ENCODE measurements at regions not wholly inside any gene's neighbourhood (a gene's known extent, or its start where the extent isn't known, plus 50 kb on each side); places are given as distances from the start of the nearest gene placed in this dataset.
"Not testable (repeated sequence)": the region's sequence is repeated elsewhere in the genome, so short reads cannot be mapped to it uniquely, and the experiment has no call there.

GRCh38 chr22:23419931-23420330 lies 160.2 kb downstream of the IGLL1 start:
- ChIA-PET POLR2A (no interaction called here), CTCF (no interaction called here)
- DNase-seq (ENCODE audit: extremely low spot score), result no peak
- TF ChIP-seq FOXM1 (IDR thresholded peaks at IDR 0.05; ENCODE audit: borderline replicate concordance) (no peak), FOXK2 (IDR thresholded peaks at IDR 0.05) (no peak), LEF1 (IDR thresholded peaks at IDR 0.05; ENCODE audit: borderline replicate concordance) (no peak), NFRKB (IDR thresholded peaks at IDR 0.05) (no peak), ARNT (IDR thresholded peaks at IDR 0.05) (no peak)

- TF ChIP-seq SUZ12 (IDR thresholded peaks at IDR 0.05) (no peak), ARNT (IDR thresholded peaks at IDR 0.05) (no peak), SP1 (IDR thresholded peaks at IDR 0.05) (no peak), ELF4 (IDR thresholded peaks at IDR 0.05) (no peak), FOXA1 (IDR thresholded peaks at IDR 0.05) (no peak), ZNF384 (IDR thresholded peaks at IDR 0.05) (no peak), PKNOX1 (IDR thresholded peaks at IDR 0.05) (no peak), HDGF (IDR thresholded peaks at IDR 0.05; ENCODE audit: borderline replicate concordance) (no peak), CTBP1 (IDR thresholded peaks at IDR 0.05; ENCODE audit: borderline replicate concordance) (no peak), FOXK2 (IDR thresholded peaks at IDR 0.05) (no peak), FOXM1 (IDR thresholded peaks at IDR 0.05; ENCODE audit: borderline replicate concordance) (no peak), TARDBP (IDR thresholded peaks at IDR 0.05) (no peak), NFRKB (IDR thresholded peaks at IDR 0.05) (no peak), LEF1 (IDR thresholded peaks at IDR 0.05; ENCODE audit: borderline replicate concordance) (no peak), L3MBTL2 (conservative IDR thresholded peaks at IDR 0.05) (no peak), BHLHE40 (IDR thresholded peaks at IDR 0.05; ENCODE audit: borderline replicate concordance) (no peak)
- no peak for DNase-seq (ENCODE audit: extremely low spot score)
- CTCF ChIA-PET, result no interaction called here
- POLR2A ChIA-PET, result no interaction called here
Observed at GRCh38 chr22:23419171-23419570, 160.9 kb downstream of the IGLL1 start.

DNA sequence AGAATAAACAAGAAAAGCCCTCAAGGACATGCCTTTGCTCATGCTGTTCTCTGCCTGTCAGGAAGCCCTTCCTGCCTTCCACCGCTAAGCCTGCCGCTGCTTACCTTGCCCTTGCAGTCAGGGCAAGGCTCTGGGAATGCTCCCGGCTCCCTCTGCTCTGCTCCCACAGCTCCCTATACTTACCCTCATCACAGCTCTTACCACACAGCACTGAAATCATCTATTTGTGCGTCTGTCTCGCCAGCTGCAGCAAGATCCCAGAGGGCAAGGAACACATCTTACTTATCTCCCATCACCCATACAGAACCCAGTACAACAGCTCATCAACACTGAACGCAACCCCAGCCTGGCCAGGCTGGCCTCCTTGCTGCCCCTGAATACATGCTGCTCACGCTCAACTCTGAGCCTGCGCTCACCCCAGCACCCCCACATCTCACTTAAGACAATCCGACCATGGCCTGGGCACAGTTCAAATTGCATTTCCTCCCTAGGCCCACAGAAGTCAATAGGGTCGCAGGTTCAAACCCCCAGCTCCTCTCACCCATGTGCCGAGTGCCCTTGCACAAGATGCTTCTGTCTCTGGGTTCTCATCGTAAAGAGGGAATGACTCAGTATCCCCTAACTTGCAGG lies 161.8 kb downstream of the IGLL1 start:
- ChIA-PET POLR2A (no interaction called here), CTCF (no interaction called here)
- TF ChIP-seq PKNOX1 (IDR thresholded peaks at IDR 0.05), result no peak
- no peak for TF ChIP-seq L3MBTL2 (conservative IDR thresholded peaks at IDR 0.05)
- no peak for TF ChIP-seq FOXM1 (IDR thresholded peaks at IDR 0.05; ENCODE audit: borderline replicate concordance)
- TF ChIP-seq BHLHE40 (IDR thresholded peaks at IDR 0.05; ENCODE audit: borderline replicate concordance), result no peak
- TF ChIP-seq LEF1 (IDR thresholded peaks at IDR 0.05; ENCODE audit: borderline replicate concordance), result no peak
- no peak for TF ChIP-seq HDGF (IDR thresholded peaks at IDR 0.05; ENCODE audit: borderline replicate concordance)
- no peak for TF ChIP-seq SP1 (IDR thresholded peaks at IDR 0.05)
- TF ChIP-seq SUZ12 (IDR thresholded peaks at IDR 0.05), result no peak
- no peak for TF ChIP-seq FOXK2 (IDR thresholded peaks at IDR 0.05)
- TF ChIP-seq NFRKB (IDR thresholded peaks at IDR 0.05), result no peak
- TF ChIP-seq ARNT (IDR thresholded peaks at IDR 0.05), result no peak
- TF ChIP-seq CTBP1 (IDR thresholded peaks at IDR 0.05; ENCODE audit: borderline replicate concordance), result no peak
- no peak for TF ChIP-seq ELF4 (IDR thresholded peaks at IDR 0.05)
- no peak for TF ChIP-seq TARDBP (IDR thresholded peaks at IDR 0.05)
- TF ChIP-seq FOXA1 (IDR thresholded peaks at IDR 0.05), result no peak
- TF ChIP-seq ZNF384 (IDR thresholded peaks at IDR 0.05), result no peak
- DNase-seq (ENCODE audit: extremely low spot score), result no peak

DNA sequence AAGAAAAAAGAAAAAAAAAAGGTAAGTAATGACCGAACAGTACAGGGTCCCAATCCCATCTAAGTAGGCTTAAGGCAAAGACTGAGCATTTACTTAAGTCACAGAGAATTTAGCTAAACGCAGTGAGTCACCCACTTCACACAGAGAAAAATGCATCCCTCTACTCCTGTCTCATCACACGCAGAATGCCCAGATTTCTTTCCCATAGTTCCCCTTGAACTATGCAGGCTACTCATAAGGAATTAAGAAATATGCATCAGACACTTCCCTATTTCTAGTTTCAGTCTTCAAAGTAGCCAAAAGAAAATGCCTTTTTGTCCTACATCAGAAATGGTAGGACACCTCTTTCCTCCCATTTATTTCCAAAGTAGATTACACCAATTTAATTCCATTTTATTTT lies 162.8 kb downstream of the IGLL1 start:
- CTCF ChIA-PET; POLR2A ChIA-PET; DNase-seq (ENCODE audit: extremely low spot score): not testable (repeated sequence)

GRCh38 chr22:23416169-23416690 lies 163.9 kb downstream of the IGLL1 start:
- DNase-seq (ENCODE audit: extremely low spot score); POLR2A ChIA-PET; CTCF ChIA-PET: not testable (repeated sequence)

GRCh38 chr22:23415490-23415851 lies 164.6 kb downstream of the IGLL1 start:
- no peak for DNase-seq (ENCODE audit: extremely low spot score)
- POLR2A ChIA-PET, result no interaction called here
- TF ChIP-seq ELF4 (IDR thresholded peaks at IDR 0.05) (no peak), PKNOX1 (IDR thresholded peaks at IDR 0.05) (no peak), TARDBP (IDR thresholded peaks at IDR 0.05) (no peak), NFRKB (IDR thresholded peaks at IDR 0.05) (no peak), ZNF384 (IDR thresholded peaks at IDR 0.05) (no peak), L3MBTL2 (conservative IDR thresholded peaks at IDR 0.05) (no peak), SP1 (IDR thresholded peaks at IDR 0.05) (no peak), BHLHE40 (IDR thresholded peaks at IDR 0.05; ENCODE audit: borderline replicate concordance) (no peak), ARNT (IDR thresholded peaks at IDR 0.05) (no peak)
- CTCF ChIA-PET, result no interaction called here

DNA sequence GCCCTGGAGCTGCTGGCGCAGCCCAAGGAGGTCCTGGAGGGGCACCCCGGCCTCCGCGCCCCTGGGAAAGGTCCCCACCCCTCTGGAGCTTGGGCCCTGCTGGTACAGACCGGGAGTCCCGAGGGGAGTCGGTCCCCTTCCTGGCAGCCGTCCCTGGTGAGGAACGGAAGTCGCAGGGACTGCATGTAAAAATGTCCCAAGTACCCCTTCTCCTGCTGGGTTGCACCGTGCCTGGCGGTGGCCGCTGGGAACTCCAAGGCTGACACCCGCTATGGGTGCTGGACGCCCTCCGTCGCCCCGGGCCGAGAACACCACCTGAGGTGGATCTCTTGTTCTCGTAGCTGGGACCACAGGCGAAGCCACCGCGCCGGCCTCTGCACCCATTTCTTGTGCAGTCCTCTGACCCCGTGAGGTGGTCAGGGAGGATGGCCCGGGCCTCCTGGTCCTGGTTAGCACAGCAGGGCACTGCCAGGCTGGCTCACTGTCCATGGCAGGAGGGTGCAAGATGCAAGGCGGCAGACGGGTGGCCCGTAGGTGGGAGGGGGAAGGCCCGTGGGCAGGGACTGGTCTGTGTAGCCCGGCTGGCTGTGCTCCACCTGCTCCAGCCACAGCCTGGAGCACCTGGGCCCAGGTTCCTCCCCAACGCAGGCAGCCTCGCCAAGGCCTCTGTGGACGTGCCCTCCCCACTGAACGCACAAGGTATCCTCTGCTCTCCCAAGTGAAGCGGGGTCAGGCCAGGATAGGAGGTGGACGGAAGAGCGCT lies 165.2 kb downstream of the IGLL1 start:
- TF ChIP-seq ARNT (IDR thresholded peaks at IDR 0.05), result no peak
- TF ChIP-seq PKNOX1 (IDR thresholded peaks at IDR 0.05), result no peak
- TF ChIP-seq ZNF384 (IDR thresholded peaks at IDR 0.05), result no peak
- POLR2A ChIA-PET, result no interaction called here
- DNase-seq (ENCODE audit: extremely low spot score), result no peak
- CTCF ChIA-PET, result no interaction called here
